Choroid plexus epithelial cell (primary cell): ENCODE measurements at regions not wholly inside any gene's neighbourhood (a gene's known extent, or its start where the extent isn't known, plus 50 kb on each side); places are given as distances from the start of the nearest gene placed in this dataset.

Experiments
- DNase-seq: peaks from one replicate; pipeline ENCODE4 v3.0.0-alpha.2; 2010; ENCODE audit warnings: low read depth
- H3K4me3 ChIP-seq: 2 replicates; pipeline ENCODE4 v1.5.1; 2011; ENCODE audit warnings: low read depth, mild to moderate bottlenecking, control low read depth, low read length, moderate library complexity
- CTCF ChIP-seq: conservative IDR thresholded peaks from 2 replicates; pipeline ENCODE4 v1.5.1; 2011; ENCODE audit warnings: low read depth, mild to moderate bottlenecking, control low read depth, inconsistent platforms, low read length, moderate library complexity

GRCh38 chr13:65347420-65348030 is 1882.6 kb downstream of the PCDH9 start:
- DNase-seq: no peak
- no peak for TF ChIP-seq CTCF
- H3K4me3 ChIP-seq: no peak overlapping the region

GRCh38 chr13:65343898-65344663 is 1886.1 kb downstream of the PCDH9 start:
- no peak overlapping the region for H3K4me3 ChIP-seq
- no peak for DNase-seq
- TF ChIP-seq CTCF: no peak

- H3K4me3 ChIP-seq: no peak overlapping the region
- DNase-seq: peak; percentile 17
- no peak for TF ChIP-seq CTCF
Measured at GRCh38 chr13:65342541-65343337, 1887.4 kb downstream of the PCDH9 start.

- no peak overlapping the region for H3K4me3 ChIP-seq
- TF ChIP-seq CTCF: no peak
- peak; percentile 46 for DNase-seq
Measured at GRCh38 chr13:65339241-65339640, 1890.9 kb downstream of the PCDH9 start.

- TF ChIP-seq CTCF: no peak
- H3K4me3 ChIP-seq: no peak overlapping the region
- DNase-seq: peak; percentile 96
Measured at GRCh38 chr13:65336916-65337315, 1893.2 kb downstream of the PCDH9 start.

GRCh38 chr13:65336087-65336749 is 1893.9 kb downstream of the PCDH9 start:
- TF ChIP-seq CTCF: no peak
- H3K4me3 ChIP-seq: no peak overlapping the region
- no peak for DNase-seq
